ENCODE measurements at regions not wholly inside any gene's neighbourhood (a gene's known extent, or its start where the extent isn't known, plus 50 kb on each side); places are given as distances from the start of the nearest gene placed in this dataset.
A peak's percentile ranks its signal among the peaks of the same experiment; 100 is the strongest.
"Not testable (repeated sequence)": the region's sequence is repeated elsewhere in the genome, so short reads cannot be mapped to it uniquely, and the experiment has no call there.

DNA sequence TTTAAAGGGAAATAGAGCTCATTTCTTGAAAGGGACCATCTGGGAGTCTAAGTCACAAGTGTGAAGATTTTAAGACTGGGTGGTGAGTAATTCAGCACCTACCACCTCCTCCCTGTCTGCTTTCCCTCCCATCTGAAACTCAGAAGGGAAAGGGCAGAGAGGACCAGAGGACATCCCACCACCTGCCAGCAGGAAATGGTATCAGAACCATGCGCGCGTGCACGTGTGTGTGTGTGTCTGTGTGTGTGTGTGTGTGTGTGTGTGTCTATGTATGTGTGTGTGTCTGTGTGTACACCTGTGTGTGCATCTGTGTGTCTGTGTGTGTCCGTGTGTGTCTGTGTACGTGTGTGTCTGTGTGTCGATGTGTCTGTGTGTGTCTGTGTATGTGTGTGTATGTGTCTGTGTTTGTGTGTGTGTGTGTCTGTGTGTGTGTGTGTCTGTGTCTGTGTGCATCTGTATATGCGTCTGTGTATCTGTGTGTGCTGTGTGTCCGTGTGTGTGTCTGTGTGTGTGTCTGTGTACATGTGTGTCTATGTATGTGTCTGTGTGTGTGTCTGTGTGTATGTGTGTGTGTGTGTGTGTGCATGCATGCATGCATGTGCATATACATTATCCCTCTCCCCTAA lies 76.8 kb downstream of the ZFP36L2 start:
- DNase-seq, result no peak

DNA sequence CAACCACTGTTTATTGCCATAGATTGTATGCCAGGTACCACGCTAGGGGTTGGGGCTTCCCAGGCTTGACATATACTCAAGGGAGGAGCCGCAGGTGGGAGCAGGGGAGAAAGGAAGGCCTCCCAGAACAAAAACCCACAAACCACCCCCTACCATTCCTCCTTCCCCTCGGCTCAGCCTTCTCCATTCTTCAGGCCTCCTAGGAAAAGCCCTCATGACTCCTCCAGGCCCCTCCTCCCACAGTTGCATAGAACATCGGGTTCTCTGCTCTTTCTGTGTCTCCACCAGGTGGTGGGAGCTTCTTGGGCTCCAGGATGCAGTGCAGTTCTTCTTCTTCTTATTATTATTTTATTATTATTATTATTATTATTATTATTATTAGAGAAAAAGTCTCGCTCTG lies 80.3 kb downstream of the ZFP36L2 start:
- no peak for DNase-seq

DNA sequence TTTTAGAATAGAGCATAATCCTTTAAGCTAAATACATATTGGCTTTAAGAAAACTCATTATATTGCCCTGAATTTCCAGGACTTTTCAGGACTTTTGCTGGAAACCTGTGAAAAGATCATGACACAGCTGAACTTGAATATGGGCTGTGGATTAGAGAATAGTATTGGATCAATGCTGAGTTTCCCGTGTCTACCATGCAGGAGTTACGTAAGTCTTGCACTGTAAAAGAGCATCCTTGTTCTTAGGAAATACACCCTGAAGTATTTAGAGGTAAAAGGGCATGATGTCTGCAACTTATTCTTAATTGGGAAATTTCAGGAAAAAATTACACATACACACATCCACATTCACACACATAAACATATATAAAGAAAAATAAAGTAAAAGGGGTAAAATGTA lies 82.1 kb downstream of the ZFP36L2 start:
- DNase-seq, result no peak

DNA sequence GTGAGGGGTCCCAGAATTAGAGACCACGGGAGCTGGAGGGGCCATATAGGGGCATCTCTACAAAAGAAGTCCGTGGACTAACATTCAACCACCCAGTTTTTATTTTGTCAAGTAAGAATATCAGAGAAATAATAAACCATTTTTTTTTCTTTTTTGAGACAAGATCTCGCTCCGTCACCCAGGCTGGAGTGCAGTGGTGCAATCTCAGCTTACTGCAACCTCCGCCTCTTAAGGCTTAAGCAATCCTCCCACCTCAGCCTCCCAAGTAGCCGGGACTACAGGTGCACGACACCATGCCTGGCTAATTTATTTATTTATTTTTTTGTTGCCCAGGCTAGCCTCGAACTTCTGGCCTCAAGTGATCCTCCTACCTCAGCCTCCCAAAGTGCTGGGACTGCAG lies 82.7 kb downstream of the ZFP36L2 start:
- no peak for DNase-seq

DNA sequence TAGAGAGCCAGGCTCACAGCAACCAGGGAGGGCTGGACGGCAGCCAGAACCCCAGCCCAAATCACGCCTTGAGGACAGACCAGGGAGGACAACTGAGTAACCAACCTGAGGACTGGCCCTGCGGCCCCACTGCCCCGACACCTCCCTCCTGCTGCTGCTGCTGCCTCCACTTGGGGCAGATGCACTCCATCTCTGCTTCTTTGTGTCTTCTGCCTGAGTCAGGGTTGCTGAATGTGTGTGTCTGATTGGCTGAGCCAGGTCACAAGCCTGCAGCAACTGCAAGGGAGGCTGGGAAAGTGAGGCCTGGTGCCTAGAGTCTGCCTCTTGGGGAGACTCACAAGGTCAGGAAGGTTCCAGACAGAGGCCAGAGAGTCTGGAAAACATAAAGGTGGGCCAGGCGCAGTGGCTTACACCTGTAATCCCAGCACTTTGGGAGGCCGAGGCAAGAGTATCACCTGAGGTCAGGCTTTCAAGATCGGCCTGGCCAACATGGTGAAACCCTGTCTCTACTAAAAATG lies 83.4 kb downstream of the ZFP36L2 start:
- no peak for DNase-seq

DNA sequence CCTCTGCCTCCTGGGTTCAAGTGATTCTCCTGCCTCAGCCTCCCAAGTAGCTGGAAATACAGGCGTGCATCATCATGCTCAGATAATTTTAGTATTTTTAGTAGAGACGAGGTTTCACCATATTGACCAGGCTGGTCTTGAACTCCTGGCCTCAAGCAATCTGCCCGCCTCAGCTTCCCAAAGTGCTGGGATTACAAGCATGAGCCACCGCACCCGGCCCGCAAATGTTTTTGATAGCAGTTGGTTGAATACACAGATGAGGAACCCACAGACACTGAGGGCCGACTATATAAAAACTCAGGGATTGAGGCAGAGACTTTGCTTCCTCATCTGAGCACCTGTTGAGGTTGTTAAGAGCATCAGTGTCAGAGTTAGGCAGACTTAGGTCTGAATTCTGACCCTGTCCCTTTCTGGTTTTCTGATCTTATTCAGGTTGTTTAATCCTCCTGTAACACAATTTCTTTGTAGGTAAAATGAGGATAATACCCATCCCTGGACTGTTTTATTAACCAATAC lies 84.7 kb downstream of the ZFP36L2 start:
- DNase-seq, result not testable (repeated sequence)

DNA sequence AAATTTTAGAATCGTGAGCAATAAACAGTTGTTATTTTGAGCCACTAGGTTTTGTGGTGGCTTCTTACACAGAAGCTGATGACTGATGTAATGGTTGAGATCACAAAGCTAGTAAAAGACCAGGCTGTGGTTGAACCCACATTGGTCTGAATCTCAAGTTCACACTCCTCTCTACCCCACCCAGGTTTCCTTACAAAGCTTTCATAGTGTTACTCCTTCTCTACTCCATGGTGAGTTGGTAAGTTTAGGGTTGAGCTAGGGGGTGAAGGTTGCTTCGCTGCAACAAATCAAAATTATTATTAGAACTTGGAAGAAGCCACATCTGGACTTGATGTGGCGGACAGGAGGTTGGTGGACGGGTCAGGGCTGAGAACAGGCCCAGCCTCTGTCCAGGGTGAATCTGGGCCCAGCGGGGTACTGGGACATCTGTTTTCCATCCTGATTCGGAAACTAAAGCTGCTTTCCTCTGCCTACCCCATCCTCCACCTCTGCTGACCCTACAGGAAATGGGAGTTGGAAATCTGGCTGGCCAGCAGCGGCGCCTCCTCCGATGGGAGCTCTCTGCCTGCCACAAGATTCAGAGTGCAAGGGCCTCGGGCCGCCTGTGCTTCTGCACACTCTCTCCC lies 86.3 kb downstream of the ZFP36L2 start:
- DNase-seq, result no peak

DNA sequence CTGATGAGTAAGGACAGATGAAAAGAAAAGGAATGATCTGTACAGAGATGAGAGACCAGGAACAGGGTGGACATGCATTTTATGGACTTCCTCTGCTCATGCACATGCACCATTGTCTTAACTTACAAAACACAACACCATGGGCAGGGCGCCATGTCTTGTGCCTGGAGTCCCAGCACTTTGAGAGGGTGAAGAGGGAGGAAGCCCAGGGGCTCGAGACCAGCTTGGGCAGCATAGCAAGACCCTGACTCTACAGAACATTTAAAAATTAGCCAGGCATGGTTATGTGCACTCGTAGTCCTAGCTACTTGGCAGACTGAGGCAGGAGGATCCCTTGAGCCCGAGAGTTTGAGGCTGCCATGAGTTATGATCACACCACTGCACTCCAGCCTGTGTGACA lies 86.9 kb downstream of the ZFP36L2 start:
- DNase-seq, result no peak

DNA sequence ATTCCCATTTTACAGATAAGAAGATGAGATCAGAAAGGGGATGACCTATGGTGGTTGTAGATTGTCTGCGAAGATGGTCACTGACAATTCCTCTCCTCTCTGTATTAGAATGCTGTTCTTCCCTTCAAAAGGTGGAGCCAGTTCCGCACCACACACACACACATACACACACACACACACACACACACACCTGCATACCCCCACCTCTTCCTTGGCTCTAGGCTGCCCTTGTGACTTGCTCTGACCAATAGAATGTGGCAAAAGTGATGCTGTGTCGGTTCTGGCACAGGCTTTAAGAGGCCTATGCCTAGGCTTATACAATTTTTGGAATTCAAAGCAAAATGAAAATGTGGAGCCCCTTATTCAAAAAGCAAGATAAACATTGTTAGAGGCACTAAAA lies 88.0 kb downstream of the ZFP36L2 start:
- no peak for DNase-seq

DNA sequence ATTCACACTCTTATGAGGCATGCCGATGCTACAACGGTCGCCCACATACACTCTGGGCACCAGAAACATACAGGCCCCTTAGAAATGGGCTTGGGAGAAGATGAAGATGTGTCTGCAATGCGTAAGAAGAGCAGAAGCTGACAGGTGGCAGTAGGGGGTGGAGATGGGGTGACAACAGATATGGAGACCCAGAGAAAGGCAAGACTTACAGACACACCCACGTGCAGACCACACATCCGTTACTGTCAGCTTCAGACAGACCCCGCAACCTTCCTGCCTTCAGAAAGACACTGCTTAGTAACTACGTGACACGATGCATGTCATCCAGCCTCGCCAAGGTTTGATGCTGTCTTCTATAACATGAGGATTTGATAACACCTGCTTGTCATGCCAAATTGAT lies 89.5 kb downstream of the ZFP36L2 start:
- DNase-seq, result no peak

DNA sequence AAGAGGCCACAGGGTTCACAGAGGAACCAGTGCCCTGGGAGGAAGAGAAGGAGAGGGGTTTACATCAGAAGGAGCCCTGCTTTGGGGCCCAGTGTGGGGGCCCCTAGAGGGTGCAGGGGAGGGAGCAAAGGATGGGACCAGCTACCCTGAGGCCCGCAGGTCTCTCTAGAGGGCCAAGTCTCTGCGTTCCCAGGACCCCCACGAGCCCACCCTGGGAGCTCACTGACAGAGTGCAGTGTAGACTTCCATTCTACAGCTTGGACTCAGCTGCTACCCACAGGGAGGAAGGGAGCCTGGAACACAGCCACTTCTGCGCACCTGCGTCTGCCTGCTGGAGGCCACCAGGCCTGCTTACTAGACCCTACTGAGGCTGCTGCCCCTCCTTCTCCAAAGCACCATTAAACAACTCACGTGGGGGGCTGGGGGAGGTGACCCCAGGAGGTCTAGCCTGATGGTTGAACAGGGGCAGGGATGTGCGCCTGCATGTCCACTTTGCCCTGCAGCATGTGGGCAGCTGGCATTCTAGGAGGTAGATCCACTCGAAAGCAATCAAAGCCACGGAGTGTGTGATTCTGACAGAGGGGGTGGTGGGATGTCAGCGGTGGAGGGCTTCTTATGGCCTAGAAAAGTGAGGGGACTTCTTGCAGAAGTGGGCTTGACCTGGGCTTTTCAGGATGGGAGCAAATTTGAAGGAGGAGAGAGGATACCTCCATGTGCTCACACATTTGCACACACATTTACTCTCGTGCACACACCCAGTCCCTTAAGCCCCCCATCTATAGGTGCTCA lies 90.2 kb downstream of the ZFP36L2 start:
- no peak for DNase-seq

DNA sequence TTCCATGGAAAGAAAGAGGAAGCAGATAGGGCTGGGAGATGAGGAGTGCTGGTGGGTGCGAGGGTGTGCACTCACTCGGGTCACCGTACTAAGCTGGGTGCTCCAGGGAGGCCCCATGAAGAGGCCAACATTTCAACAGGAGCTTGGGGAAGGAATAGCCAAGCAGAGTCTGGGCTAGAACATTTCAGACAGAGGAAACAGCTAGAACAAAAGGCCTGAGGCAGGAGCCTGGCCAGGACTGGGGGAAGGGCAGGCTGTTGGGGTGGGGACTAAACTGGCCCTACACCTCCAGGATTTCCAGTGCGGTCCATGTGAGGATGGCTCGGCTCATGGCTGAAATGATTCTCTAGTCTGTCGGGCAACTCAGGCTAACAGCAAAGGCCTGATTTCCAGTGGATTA lies 90.8 kb downstream of the ZFP36L2 start:
- peak in 2 of 56 donors; percentile 26 to 35 for DNase-seq

DNA sequence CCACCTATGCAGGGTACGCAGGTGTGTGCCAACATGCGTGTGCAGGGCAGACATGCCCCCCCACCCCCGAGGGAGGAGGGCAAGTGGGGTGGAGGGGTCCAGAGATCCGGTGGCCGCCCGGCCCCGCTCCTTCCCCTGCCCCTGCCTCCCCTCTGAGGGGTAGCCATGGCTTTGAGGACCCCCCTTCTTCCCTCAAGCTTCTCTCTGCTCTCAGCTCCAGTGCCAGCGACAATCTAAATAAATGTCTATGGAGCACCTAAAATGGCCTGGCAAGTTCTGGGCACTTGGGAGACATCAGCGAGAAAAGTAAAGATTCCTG lies 91.9 kb downstream of the ZFP36L2 start:
- DNase-seq, result no peak

DNA sequence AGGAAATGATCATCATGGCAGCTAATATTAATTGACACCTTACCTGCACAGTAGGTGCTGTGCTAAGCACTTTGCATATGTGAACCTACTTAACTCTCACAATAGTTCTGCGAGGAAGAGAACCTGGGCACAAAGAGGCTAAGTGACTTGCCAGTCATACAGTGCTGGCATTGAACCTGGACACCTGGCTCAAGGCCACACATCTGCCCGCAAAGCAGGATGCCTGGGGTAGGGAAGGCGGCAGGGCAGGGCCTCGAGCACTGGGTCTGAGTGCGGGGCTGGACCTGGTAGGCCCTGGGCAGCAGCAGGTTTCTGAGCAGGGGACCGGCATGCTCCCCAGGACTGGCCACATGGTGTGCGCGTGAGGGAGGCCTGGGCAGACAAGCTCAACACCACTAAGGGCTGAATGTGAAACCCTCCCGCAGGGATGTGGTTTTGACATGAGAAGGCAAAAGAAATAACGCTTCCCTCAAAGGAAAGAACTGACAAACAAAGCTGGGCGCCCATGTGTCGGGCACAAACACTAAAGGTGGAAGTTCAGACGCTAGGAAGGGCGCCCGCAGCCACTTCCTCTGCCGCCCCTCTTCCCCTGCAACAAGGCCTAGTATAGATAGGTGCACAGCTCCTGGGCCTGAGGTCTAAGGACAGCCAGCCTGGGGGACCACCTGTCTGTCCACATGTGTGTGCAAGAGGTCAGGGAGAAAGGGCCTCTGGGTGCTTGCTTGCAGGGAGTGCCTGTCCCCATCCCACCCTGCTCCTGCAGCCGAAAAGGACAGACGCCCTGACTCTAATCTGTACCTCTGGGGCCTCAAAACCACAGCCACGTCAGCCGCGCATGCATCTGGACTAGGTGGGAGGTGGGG lies 92.5 kb downstream of the ZFP36L2 start:
- DNase-seq, result peak in 30 of 56 donors; percentile 16 to 65 (median 36)

DNA sequence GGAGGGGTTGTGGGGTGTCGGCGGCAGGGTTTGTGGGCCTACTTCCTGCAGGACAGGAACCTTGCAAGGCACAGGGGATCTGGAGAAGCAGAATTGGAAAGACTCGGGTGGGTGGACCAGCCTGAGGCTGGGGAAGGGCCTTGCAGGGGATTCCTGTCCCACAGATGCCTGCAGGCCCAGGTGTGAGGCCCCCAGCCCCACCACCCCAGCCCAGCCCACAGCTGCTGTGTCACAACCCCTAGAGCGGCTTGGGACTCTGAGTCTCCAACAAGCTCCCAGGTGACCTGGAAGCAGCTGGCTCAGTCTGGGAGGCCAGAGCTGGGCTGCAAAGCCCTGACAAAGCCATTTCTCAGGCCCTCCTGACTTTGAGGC lies 93.1 kb downstream of the ZFP36L2 start:
- no peak for DNase-seq

DNA sequence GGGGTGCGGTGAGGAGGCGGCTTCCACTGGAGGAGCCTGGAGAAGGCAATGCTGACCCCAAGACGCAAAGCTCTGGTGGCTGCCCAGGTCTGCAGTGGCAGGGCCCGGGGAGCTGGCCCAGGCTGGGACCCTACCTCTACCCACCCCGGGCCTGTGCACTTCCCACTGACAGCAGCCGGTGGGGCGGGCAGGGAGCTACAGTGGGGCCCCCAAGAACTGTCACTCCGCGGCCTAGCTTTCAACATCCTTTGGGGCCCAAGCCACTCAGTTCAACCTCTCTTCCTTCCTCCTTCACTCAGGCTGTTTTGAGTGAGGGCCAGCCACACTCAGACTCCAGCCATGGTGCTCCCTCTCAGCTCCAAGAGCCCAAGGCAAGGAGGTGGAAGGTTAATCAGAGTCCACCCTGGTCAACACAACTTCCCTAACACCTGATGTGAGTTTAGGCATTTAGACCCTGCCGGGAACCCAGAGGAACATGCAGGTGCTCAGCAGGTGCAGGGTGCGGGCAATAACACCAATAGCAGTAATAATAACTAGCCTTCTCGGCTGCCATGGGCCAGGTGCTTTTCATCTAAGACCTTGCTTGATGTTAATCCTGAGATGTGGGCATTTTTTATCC lies 93.6 kb downstream of the ZFP36L2 start:
- peak in 1 of 56 donors; percentile 21 for DNase-seq

DNA sequence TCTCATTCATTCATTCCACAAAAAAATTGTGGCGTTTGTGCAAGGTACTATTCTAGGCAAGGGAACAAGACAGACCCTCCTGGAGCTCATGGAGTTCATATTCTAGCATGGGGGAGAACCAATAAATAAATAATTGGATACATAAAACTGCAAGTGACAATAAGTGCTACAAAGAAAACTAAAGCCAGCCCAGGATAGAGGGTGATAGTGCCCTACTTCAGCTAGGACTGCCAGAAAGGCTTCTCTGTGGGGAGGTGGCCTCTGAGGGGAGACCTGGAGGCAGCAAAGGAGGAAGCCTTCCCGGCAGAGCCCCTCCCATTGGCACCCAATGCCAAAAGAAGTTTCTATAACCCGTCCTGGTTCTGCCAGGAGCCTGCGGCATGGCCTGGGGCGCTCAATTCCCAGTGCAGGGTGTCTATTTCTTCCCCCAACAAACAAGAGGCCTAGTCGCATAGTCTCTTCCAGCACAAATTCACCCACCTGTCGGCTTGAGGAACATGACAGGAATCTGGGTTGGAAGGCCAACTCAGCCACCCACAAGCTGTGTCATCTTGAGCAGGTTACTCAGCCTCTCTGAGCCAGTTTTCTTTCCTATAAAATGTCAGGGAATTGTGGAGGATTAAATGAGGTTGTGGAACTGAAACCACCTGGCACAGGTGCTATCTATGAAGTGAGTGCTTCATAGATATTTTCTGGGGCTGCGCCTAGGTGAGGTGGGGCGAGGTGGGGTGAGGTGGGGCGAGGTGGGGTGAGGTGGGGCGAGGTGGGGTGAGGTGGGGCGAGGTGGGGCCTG lies 94.3 kb downstream of the ZFP36L2 start:
- DNase-seq, result no peak

DNA sequence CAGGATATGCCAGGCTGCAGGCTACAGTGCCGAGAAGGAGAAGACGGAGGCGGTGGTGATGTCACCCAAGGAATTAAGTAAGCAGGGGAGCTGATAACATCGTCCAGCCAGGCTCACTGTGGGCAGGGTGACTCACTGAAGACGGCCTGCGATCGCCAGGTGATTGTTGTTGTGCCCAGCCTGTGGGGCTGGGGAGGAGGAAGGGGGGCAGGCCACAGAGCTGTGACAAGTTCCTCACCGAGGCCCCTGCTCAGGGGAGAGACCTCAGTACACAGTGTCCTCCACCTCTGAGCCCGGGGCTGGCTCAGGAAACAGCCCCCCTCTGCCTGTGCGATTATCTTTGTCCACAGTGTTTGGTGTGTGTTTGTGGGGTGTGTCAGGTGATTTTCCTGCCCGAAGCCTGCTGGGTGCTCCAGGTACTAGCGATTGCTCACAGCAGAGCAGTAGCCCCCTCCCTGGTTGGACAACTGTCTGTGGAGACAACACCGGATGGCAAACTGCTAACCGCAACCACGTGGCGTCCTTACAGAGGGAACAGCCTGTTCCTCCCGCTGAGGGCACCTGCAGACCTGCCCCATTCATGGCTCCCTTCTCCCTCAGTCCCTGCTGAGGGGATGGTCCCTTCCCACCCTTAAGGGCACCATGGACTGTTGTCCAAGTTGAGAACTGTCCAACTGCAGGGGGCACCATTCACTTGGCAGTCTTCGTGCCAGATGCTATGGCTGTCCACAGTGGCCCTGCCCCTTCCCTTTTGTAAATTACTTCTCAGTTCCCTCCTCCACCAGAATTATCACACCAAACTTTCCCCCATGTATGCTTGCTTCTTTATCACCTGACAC lies 95.1 kb downstream of the ZFP36L2 start:
- DNase-seq, result peak in 17 of 56 donors; percentile 16 to 52 (median 34)

DNA sequence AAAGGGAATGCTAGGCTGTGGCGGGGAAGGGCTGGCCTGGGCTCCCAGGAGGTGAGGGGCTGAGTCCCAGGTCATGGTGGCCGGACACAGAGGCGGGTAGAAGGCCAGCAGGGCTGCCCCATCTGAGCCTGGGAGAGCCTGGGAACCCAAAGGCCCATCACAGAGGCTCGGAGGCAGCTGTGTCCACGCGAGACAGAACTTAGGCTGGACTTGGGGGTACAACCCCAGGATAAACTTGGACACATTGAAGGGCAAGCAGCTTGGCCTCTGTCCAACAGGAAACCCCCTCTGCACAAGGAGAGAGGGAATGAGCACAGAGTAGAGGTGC lies 95.9 kb downstream of the ZFP36L2 start:
- DNase-seq, result no peak

Measured in nucleus accumbens (tissue), 56 donors.